Testis (tissue), 2 donors: ENCODE measurements at regions not wholly inside any gene's neighbourhood (a gene's known extent, or its start where the extent isn't known, plus 50 kb on each side); places are given as distances from the start of the nearest gene placed in this dataset.

Experiments used
- DNase-seq: peaks from one replicate; pipeline ENCODE4 v3.0.0-alpha.2; 2019
- H3K27ac ChIP-seq, 2 donors: fragments of 200-600 bp; sonication (generic); one replicate each; pipeline ENCODE4 v1.5.1; 2019
- H3K27me3 ChIP-seq: fragments of 200-600 bp; sonication (generic); one replicate; pipeline ENCODE4 v1.5.1; 2019
- H3K36me3 ChIP-seq: fragments of 200-600 bp; sonication (generic); one replicate; pipeline ENCODE4 v1.5.1; 2017; ENCODE audit warnings: low read depth; ENCODE audit errors: missing control alignments
- H3K4me1 ChIP-seq: fragments of 200-600 bp; sonication (generic); one replicate; pipeline ENCODE4 v1.5.1; 2019
- H3K4me3 ChIP-seq, 2 donors: fragments of 200-600 bp; sonication (generic); one replicate each; pipeline ENCODE4 v1.5.1; 2017 to 2019
- H3K9me3 ChIP-seq: fragments of 200-600 bp; sonication (generic); one replicate; pipeline ENCODE4 v1.5.1; 2017
- CTCF ChIP-seq, 3 experiments: fragments of 450-650 bp in 2 of 3; fragments of 200-600 bp in 1 of 3; sonication (generic) in 1 of 3; IDR thresholded peaks; one replicate each; pipeline ENCODE4 v1.5.1; 2016 to 2019; ENCODE audit warnings: antibody characterized with exemption in 3 of 3, mild to moderate bottlenecking in 2 of 3, moderate library complexity in 1 of 3
- POLR2A ChIP-seq: fragments of 450-650 bp; IDR thresholded peaks from one replicate; pipeline ENCODE4 v1.6.1; 2017; ENCODE audit warnings: antibody characterized with exemption, mild to moderate bottlenecking, moderate library complexity
- WGBS, 2 donors: methylation state at CpG; one replicate each; pipeline ENCODE4 v1.1.5; 2018; 5-methylcytosine and 5-hydroxymethylcytosine counted together
- intact Hi-C: fragments of 100-400 bp; cut with DNase I; formaldehyde crosslinking; loops from one replicate; pipeline ENCODE4 v1.15.1; 2023; ENCODE audit warnings: low total_unique reads

DNA sequence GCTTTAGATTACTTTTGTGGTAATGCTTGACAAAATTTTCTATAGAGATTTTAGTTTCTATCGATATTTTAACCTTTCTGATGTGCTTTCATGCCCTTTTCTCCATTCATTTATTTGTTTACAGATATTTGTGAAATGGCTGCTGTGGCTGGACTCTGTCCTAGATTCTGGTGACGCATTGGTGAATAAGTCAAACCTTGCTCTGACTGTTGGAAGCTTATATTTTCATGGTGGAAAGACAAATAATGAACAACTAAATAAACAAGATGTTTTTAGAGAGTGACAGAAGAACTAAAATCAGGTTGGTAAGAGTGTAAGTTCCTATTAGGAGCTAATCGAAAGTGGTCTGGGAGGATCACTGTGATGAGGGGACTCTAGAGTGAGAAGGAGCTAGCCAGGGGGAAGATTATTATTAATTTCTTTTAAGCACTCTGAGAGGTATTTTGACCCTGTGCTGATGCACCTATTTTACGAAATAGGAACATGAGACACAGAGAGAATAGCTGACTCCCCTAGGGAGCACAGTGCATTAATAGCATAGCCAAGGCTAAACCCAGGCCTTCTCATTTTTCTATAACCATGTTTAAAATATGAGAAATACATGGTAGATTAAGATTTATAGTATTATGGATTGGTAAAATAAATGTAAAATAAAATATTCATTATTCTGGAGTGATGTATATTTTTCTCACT is 411.9 kb upstream of the ARRDC3 start:
- no peak overlapping the region for H3K4me3 ChIP-seq
- TF ChIP-seq POLR2A (no peak), CTCF (IDR thresholded peaks at IDR 0.05) (no peak)
- intact Hi-C loops, result no loop called here
- no peaks in the 10 kb centered on the region for H3K4me1 ChIP-seq
- H3K27me3 ChIP-seq, result no peaks in the 10 kb centered on the region
- DNase-seq, result no peak
- no peak overlapping the region for H3K27ac ChIP-seq
- H3K36me3 ChIP-seq, result no peaks in the 10 kb centered on the region
- 83 to 90% methylated on average over 4 of the region's 4 CpGs for WGBS, 2 donors
- H3K9me3 ChIP-seq, result no peaks in the 10 kb centered on the region

DNA sequence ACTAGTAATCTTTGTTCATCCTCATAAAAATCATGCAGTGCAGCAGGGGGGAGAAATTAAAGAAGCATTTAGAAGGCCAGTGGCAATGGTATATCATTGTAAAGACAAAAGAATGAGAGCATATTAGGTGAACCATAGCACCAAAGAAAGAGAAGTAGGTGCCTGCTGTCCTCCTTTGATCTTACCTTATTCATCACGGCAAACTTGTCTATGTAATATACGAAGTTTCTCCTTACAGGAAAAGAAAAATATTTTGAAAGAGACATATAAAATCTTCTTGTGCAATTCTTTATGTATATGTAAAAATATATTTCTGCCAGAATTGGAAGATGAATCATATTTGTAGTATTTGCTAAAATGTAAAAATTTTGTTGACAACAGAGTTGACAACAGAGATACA is 411.3 kb upstream of the ARRDC3 start:
- 69% methylated on average over 2 of the region's 2 CpGs for WGBS, 2 donors
- TF ChIP-seq POLR2A (no peak), CTCF (IDR thresholded peaks at IDR 0.05) (no peak)

GRCh38 chr5:91787718-91788117 is 404.6 kb upstream of the ARRDC3 start:
- Histone ChIP-seq H3K4me1 (no peaks in the 10 kb centered on the region), H3K27ac (no peak overlapping the region), H3K27me3 (no peaks in the 10 kb centered on the region), H3K9me3 (no peaks in the 10 kb centered on the region), H3K4me3 (no peak overlapping the region), H3K36me3 (no peaks in the 10 kb centered on the region)
- DNase-seq, result no peak
- intact Hi-C loops, result no loop called here
- TF ChIP-seq CTCF (IDR thresholded peaks at IDR 0.05), result no peak
- TF ChIP-seq POLR2A, result no peak
- 55 to 61% methylated on average over 1 of the region's 1 CpG for WGBS, 2 donors

More for the DNA sequence above, 411.3 kb upstream of the ARRDC3 start:
- Histone ChIP-seq H3K27ac (no peak overlapping the region), H3K36me3 (no peaks in the 10 kb centered on the region), H3K27me3 (no peaks in the 10 kb centered on the region), H3K4me3 (no peak overlapping the region), H3K4me1 (no peaks in the 10 kb centered on the region), H3K9me3 (no peaks in the 10 kb centered on the region)
- no peak for DNase-seq
- intact Hi-C loops, result no loop called here

DNA sequence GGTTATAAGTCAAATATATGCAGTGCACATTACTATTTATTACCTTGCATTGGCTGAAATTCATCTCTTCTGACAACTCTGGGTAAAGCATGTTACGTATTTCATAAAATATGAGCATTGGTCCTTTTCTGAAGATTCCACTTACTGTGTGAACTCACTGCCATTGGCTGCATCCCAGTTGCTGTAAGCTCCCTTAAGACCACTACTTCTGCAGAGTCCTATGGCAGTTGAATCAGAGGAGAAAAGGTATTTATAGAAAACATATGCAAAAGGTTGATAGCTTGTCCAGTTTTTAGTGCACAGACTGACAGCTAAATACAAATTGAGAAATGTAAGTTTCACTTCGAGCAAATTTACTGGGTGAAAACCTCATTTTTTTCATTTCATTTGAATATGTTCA is 394.6 kb upstream of the ARRDC3 start:
- Histone ChIP-seq H3K9me3 (no peaks in the 10 kb centered on the region), H3K4me3 (no peak overlapping the region), H3K27ac (no peak overlapping the region), H3K27me3 (no peaks in the 10 kb centered on the region), H3K4me1 (no peaks in the 10 kb centered on the region), H3K36me3 (no peaks in the 10 kb centered on the region)
- TF ChIP-seq POLR2A (no peak), CTCF (IDR thresholded peaks at IDR 0.05) (no peak)
- no peak for DNase-seq
- WGBS, 2 donors, result 69 to 71% methylated on average over 2 of the region's 2 CpGs
- intact Hi-C loops, result no loop called here

DNA sequence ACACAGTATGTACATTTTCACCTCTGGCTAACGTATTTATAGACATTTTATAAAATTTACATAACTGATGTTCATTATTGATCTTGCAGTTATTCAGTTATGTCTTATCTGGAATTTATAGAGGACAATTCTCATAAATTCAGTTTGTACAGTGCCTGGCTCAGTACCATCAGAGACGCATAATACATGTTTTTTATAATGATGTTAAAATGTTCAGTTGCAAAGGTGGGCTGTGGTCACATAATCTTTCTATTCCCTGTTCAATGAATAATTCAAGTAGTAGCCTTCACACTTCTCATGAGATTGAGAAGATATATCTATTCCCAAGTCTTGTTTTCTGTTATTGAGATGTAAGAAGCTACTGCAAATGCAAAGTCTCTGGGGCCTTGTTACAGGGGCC is 393.1 kb upstream of the ARRDC3 start:
- DNase-seq, result no peak
- WGBS, 2 donors, result 86 to 90% methylated on average over 2 of the region's 2 CpGs

More for the DNA sequence above, 393.1 kb upstream of the ARRDC3 start:
- Histone ChIP-seq H3K4me1 (no peaks in the 10 kb centered on the region), H3K27ac (no peak overlapping the region), H3K9me3 (no peaks in the 10 kb centered on the region), H3K4me3 (no peak overlapping the region), H3K27me3 (no peaks in the 10 kb centered on the region), H3K36me3 (no peaks in the 10 kb centered on the region)
- intact Hi-C loops, result no loop called here
- TF ChIP-seq CTCF (IDR thresholded peaks at IDR 0.05) (no peak), POLR2A (no peak)
